ENCODE measurements at regions not wholly inside any gene's neighbourhood (a gene's known extent, or its start where the extent isn't known, plus 50 kb on each side); places are given as distances from the start of the nearest gene placed in this dataset.

GRCh38 chr13:23947893-23948292, 50.6 kb upstream of the C1QTNF9B start:
- H3K4me2 ChIP-seq (ENCODE audit: low read depth, low read length, poor library complexity, severe bottlenecking) = no peak overlapping the region
- H3K4me3 ChIP-seq (ENCODE audit: low read length, poor library complexity, severe bottlenecking) = no peak overlapping the region
- no peaks in the 10 kb centered on the region for H3K9me3 ChIP-seq (ENCODE audit: insufficient read depth, low read depth, low read length)
- no peaks in the 10 kb centered on the region for H3K36me3 ChIP-seq (ENCODE audit: insufficient read depth, low read length)
- no peaks in the 10 kb centered on the region for H3K79me2 ChIP-seq (ENCODE audit: insufficient read depth, low read length)
- no peaks in the 10 kb centered on the region for H3F3A ChIP-seq (ENCODE audit: low read depth)
- H3K9ac ChIP-seq (ENCODE audit: low read depth, low read length, poor library complexity, severe bottlenecking) = no peak overlapping the region
- H3K4me1 ChIP-seq (ENCODE audit: insufficient read depth, low read length, poor library complexity, severe bottlenecking) = no peaks in the 10 kb centered on the region
- no peak overlapping the region for H2AFZ ChIP-seq (ENCODE audit: low read length)
- no peaks in the 10 kb centered on the region for H3K9me2 ChIP-seq (replicated peaks; ENCODE audit: low read depth, low read length)
- no peaks in the 10 kb centered on the region for H4K20me1 ChIP-seq (ENCODE audit: insufficient read depth, low read length, poor library complexity, severe bottlenecking)
- no peak for TF ChIP-seq EZH2phosphoT487 (IDR thresholded peaks at IDR 0.05; ENCODE audit: borderline replicate concordance)
- TF ChIP-seq, protein P1, sequence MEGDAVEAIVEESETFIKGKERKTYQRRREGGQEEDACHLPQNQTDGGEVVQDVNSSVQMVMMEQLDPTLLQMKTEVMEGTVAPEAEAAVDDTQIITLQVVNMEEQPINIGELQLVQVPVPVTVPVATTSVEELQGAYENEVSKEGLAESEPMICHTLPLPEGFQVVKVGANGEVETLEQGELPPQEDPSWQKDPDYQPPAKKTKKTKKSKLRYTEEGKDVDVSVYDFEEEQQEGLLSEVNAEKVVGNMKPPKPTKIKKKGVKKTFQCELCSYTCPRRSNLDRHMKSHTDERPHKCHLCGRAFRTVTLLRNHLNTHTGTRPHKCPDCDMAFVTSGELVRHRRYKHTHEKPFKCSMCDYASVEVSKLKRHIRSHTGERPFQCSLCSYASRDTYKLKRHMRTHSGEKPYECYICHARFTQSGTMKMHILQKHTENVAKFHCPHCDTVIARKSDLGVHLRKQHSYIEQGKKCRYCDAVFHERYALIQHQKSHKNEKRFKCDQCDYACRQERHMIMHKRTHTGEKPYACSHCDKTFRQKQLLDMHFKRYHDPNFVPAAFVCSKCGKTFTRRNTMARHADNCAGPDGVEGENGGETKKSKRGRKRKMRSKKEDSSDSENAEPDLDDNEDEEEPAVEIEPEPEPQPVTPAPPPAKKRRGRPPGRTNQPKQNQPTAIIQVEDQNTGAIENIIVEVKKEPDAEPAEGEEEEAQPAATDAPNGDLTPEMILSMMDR (conservative IDR thresholded peaks at IDR 0.05; ENCODE audit: low read length) = no peak
- H3K27me3 ChIP-seq (ENCODE audit: insufficient read depth, low read length, poor library complexity, severe bottlenecking) = no peaks in the 10 kb centered on the region

- Histone ChIP-seq H3K9ac (ENCODE audit: low read depth, low read length, poor library complexity, severe bottlenecking) (no peak overlapping the region), H3K4me1 (ENCODE audit: insufficient read depth, low read length, poor library complexity, severe bottlenecking) (no peaks in the 10 kb centered on the region), H3K36me3 (ENCODE audit: insufficient read depth, low read length) (no peaks in the 10 kb centered on the region), H3K4me3 (ENCODE audit: low read length, poor library complexity, severe bottlenecking) (no peak overlapping the region), H3K27me3 (ENCODE audit: insufficient read depth, low read length, poor library complexity, severe bottlenecking) (no peaks in the 10 kb centered on the region), H4K20me1 (ENCODE audit: insufficient read depth, low read length, poor library complexity, severe bottlenecking) (no peaks in the 10 kb centered on the region), H2AFZ (ENCODE audit: low read length) (no peak overlapping the region), H3K4me2 (ENCODE audit: low read depth, low read length, poor library complexity, severe bottlenecking) (no peak overlapping the region), H3K9me2 (replicated peaks; ENCODE audit: low read depth, low read length) (no peaks in the 10 kb centered on the region), H3K9me3 (ENCODE audit: insufficient read depth, low read depth, low read length) (no peaks in the 10 kb centered on the region), H3K79me2 (ENCODE audit: insufficient read depth, low read length) (no peaks in the 10 kb centered on the region), H3F3A (ENCODE audit: low read depth) (no peaks in the 10 kb centered on the region)
- TF ChIP-seq EZH2phosphoT487 (IDR thresholded peaks at IDR 0.05; ENCODE audit: borderline replicate concordance) = no peak
- TF ChIP-seq, protein P1 (conservative IDR thresholded peaks at IDR 0.05; ENCODE audit: low read length) = no peak
These were observed 51.9 kb upstream of the C1QTNF9B start for GRCh38 chr13:23949200-23949599.

GRCh38 chr13:23949736-23950135, 52.4 kb upstream of the C1QTNF9B start:
- H3K4me1 ChIP-seq (ENCODE audit: insufficient read depth, low read length, poor library complexity, severe bottlenecking) = no peaks in the 10 kb centered on the region
- H3K36me3 ChIP-seq (ENCODE audit: insufficient read depth, low read length) = no peaks in the 10 kb centered on the region
- TF ChIP-seq, protein P1 (conservative IDR thresholded peaks at IDR 0.05; ENCODE audit: low read length) = no peak
- TF ChIP-seq EZH2phosphoT487 (IDR thresholded peaks at IDR 0.05; ENCODE audit: borderline replicate concordance) = no peak
- no peak overlapping the region for H3K4me3 ChIP-seq (ENCODE audit: low read length, poor library complexity, severe bottlenecking)
- no peak overlapping the region for H2AFZ ChIP-seq (ENCODE audit: low read length)
- H3F3A ChIP-seq (ENCODE audit: low read depth) = no peaks in the 10 kb centered on the region
- no peaks in the 10 kb centered on the region for H3K9me3 ChIP-seq (ENCODE audit: insufficient read depth, low read depth, low read length)
- H3K9me2 ChIP-seq (replicated peaks; ENCODE audit: low read depth, low read length) = no peaks in the 10 kb centered on the region
- no peaks in the 10 kb centered on the region for H3K79me2 ChIP-seq (ENCODE audit: insufficient read depth, low read length)
- no peak overlapping the region for H3K4me2 ChIP-seq (ENCODE audit: low read depth, low read length, poor library complexity, severe bottlenecking)
- H4K20me1 ChIP-seq (ENCODE audit: insufficient read depth, low read length, poor library complexity, severe bottlenecking) = no peaks in the 10 kb centered on the region
- no peaks in the 10 kb centered on the region for H3K27me3 ChIP-seq (ENCODE audit: insufficient read depth, low read length, poor library complexity, severe bottlenecking)
- H3K9ac ChIP-seq (ENCODE audit: low read depth, low read length, poor library complexity, severe bottlenecking) = no peak overlapping the region

Data from Loucy (cell line).